UCSD-AML1 (cell line): ENCODE measurements at regions not wholly inside any gene's neighbourhood (a gene's known extent, or its start where the extent isn't known, plus 50 kb on each side); places are given as distances from the start of the nearest gene placed in this dataset.

ENCODE experiments used
- DNase-seq: peaks from one replicate; lab custom pipeline; 2025; ENCODE audit not compliant: unreplicated experiment; lab: John Stamatoyannopoulos, UW

- DNase-seq, result no peak
Measured at GRCh38 chr1:83773059-83773458, 225.9 kb downstream of the TTLL7 start.

GRCh38 chr1:83770319-83770661, 228.6 kb downstream of the TTLL7 start:
- DNase-seq, result no peak

GRCh38 chr1:83769594-83770318, 229.2 kb downstream of the TTLL7 start:
- no peak for DNase-seq

- no peak for DNase-seq
Measured at GRCh38 chr1:83769072-83769471, 229.9 kb downstream of the TTLL7 start.

- DNase-seq, result no peak
Measured at GRCh38 chr1:83766241-83766691, 232.7 kb downstream of the TTLL7 start.

GRCh38 chr1:83765125-83765524, 233.8 kb downstream of the TTLL7 start:
- no peak for DNase-seq

- DNase-seq, result no peak
Measured at GRCh38 chr1:83764209-83764608, 234.7 kb downstream of the TTLL7 start.

GRCh38 chr1:83763361-83764095, 235.4 kb downstream of the TTLL7 start:
- DNase-seq, result no peak

- no peak for DNase-seq
Measured at GRCh38 chr1:83762416-83762815, 236.5 kb downstream of the TTLL7 start.

GRCh38 chr1:83762039-83762365, 236.9 kb downstream of the TTLL7 start:
- DNase-seq, result no peak

GRCh38 chr1:83761167-83762038, 237.5 kb downstream of the TTLL7 start:
- no peak for DNase-seq

- no peak for DNase-seq
Measured at GRCh38 chr1:83760226-83761021, 238.5 kb downstream of the TTLL7 start.

GRCh38 chr1:83756984-83757717, 241.8 kb downstream of the TTLL7 start:
- DNase-seq, result no peak

GRCh38 chr1:83751602-83752001, 247.3 kb downstream of the TTLL7 start:
- DNase-seq, result no peak

- no peak for DNase-seq
Measured at GRCh38 chr1:83750201-83750600, 248.7 kb downstream of the TTLL7 start.

GRCh38 chr1:83747853-83748482, 251.0 kb downstream of the TTLL7 start:
- no peak for DNase-seq

- DNase-seq, result no peak
Measured at GRCh38 chr1:83746234-83746633, 252.7 kb downstream of the TTLL7 start.

GRCh38 chr1:83742446-83742845, 256.5 kb downstream of the TTLL7 start:
- no peak for DNase-seq

GRCh38 chr1:83741770-83742169, 257.2 kb downstream of the TTLL7 start:
- DNase-seq, result no peak

- no peak for DNase-seq
Measured at GRCh38 chr1:83741348-83741747, 257.6 kb downstream of the TTLL7 start.
